ENCODE measurements at regions not wholly inside any gene's neighbourhood (a gene's known extent, or its start where the extent isn't known, plus 50 kb on each side); places are given as distances from the start of the nearest gene placed in this dataset.
A peak's percentile ranks its signal among the peaks of the same experiment; 100 is the strongest.

GRCh38 chr4:33171873-33172525 is 2451.8 kb downstream of the PCDH7 start:
- no peak for DNase-seq

GRCh38 chr4:33176566-33176965 is 2456.4 kb downstream of the PCDH7 start:
- DNase-seq = no peak

- DNase-seq = peak; percentile 13
Measured at GRCh38 chr4:33184657-33185290, 2464.6 kb downstream of the PCDH7 start.

- no peak for DNase-seq
Measured at GRCh38 chr4:33187035-33187434, 2466.9 kb downstream of the PCDH7 start.

GRCh38 chr4:33188733-33189132 is 2468.6 kb downstream of the PCDH7 start:
- DNase-seq = no peak

GRCh38 chr4:33189169-33189568 is 2469.0 kb downstream of the PCDH7 start:
- no peak for DNase-seq

- DNase-seq = no peak
Measured at GRCh38 chr4:33193109-33193508, 2472.9 kb downstream of the PCDH7 start.

- no peak for DNase-seq
Measured at GRCh38 chr4:33200377-33200776, 2480.2 kb downstream of the PCDH7 start.

GRCh38 chr4:33218238-33218637 is 2498.1 kb downstream of the PCDH7 start:
- no peak for DNase-seq

- DNase-seq = no peak
Measured at GRCh38 chr4:33226133-33226532, 2506.0 kb downstream of the PCDH7 start.

GRCh38 chr4:33226783-33227182 is 2506.6 kb downstream of the PCDH7 start:
- DNase-seq = no peak

GRCh38 chr4:33255094-33255493 is 2534.9 kb downstream of the PCDH7 start:
- DNase-seq = no peak

- no peak for DNase-seq
Measured at GRCh38 chr4:33255507-33255906, 2535.3 kb downstream of the PCDH7 start.

- DNase-seq = no peak
Measured at GRCh38 chr4:33262824-33263223, 2542.7 kb downstream of the PCDH7 start.

GRCh38 chr4:33268776-33269175 is 2548.6 kb downstream of the PCDH7 start:
- DNase-seq = no peak

- no peak for DNase-seq
Measured at GRCh38 chr4:33270403-33270802, 2550.2 kb downstream of the PCDH7 start.

GRCh38 chr4:33272722-33273121 is 2552.6 kb downstream of the PCDH7 start:
- DNase-seq = no peak

- DNase-seq = no peak
Measured at GRCh38 chr4:33283818-33284217, 2563.6 kb downstream of the PCDH7 start.

GRCh38 chr4:33296876-33297455 is 2576.8 kb downstream of the PCDH7 start:
- no peak for DNase-seq

- DNase-seq = no peak
Measured at GRCh38 chr4:33302321-33302720, 2582.2 kb downstream of the PCDH7 start.

- no peak for DNase-seq
Measured at GRCh38 chr4:33306131-33306530, 2586.0 kb downstream of the PCDH7 start.

- DNase-seq = no peak
Measured at GRCh38 chr4:33316033-33316432, 2595.9 kb downstream of the PCDH7 start.

- no peak for DNase-seq
Measured at GRCh38 chr4:33316578-33316977, 2596.4 kb downstream of the PCDH7 start.

GRCh38 chr4:33323393-33323792 is 2603.2 kb downstream of the PCDH7 start:
- DNase-seq = no peak

GRCh38 chr4:33334416-33334815 is 2614.2 kb downstream of the PCDH7 start:
- DNase-seq = no peak
